ENCODE measurements at regions not wholly inside any gene's neighbourhood (a gene's known extent, or its start where the extent isn't known, plus 50 kb on each side); places are given as distances from the start of the nearest gene placed in this dataset.

GRCh38 chr1:172810480-172811175 lies 151.7 kb downstream of the FASLG start:
- no peak for DNase-seq

GRCh38 chr1:172811694-172812093 lies 152.8 kb downstream of the FASLG start:
- no peak for DNase-seq

- no peak for DNase-seq
These were observed 153.2 kb downstream of the FASLG start for GRCh38 chr1:172812118-172812517.

GRCh38 chr1:172813330-172813729 lies 154.4 kb downstream of the FASLG start:
- no peak for DNase-seq

- DNase-seq = no peak
These were observed 155.5 kb downstream of the FASLG start for GRCh38 chr1:172814428-172814827.

GRCh38 chr1:172815740-172816139 lies 156.8 kb downstream of the FASLG start:
- no peak for DNase-seq

GRCh38 chr1:172818841-172819527 lies 160.1 kb downstream of the FASLG start:
- no peak for DNase-seq

- DNase-seq = no peak
These were observed 161.7 kb downstream of the FASLG start for GRCh38 chr1:172820475-172821158.

- DNase-seq = no peak
These were observed 162.8 kb downstream of the FASLG start for GRCh38 chr1:172821609-172822274.

GRCh38 chr1:172822886-172823285 lies 164.0 kb downstream of the FASLG start:
- no peak for DNase-seq

- no peak for DNase-seq
These were observed 164.6 kb downstream of the FASLG start for GRCh38 chr1:172823534-172823933.

- DNase-seq = no peak
These were observed 165.3 kb downstream of the FASLG start for GRCh38 chr1:172824209-172824608.

- no peak for DNase-seq
These were observed 167.3 kb downstream of the FASLG start for GRCh38 chr1:172826096-172826741.

GRCh38 chr1:172827301-172827700 lies 168.4 kb downstream of the FASLG start:
- DNase-seq = no peak

GRCh38 chr1:172827841-172828240 lies 168.9 kb downstream of the FASLG start:
- no peak for DNase-seq

- no peak for DNase-seq
These were observed 173.3 kb downstream of the FASLG start for GRCh38 chr1:172832006-172832725.

- no peak for DNase-seq
These were observed 175.1 kb downstream of the FASLG start for GRCh38 chr1:172833954-172834353.

- no peak for DNase-seq
These were observed 175.7 kb downstream of the FASLG start for GRCh38 chr1:172834609-172835008.

GRCh38 chr1:172835834-172836233 lies 176.9 kb downstream of the FASLG start:
- DNase-seq = no peak

GRCh38 chr1:172837816-172838679 lies 179.1 kb downstream of the FASLG start:
- DNase-seq = no peak

GRCh38 chr1:172838680-172839313 lies 179.9 kb downstream of the FASLG start:
- DNase-seq = no peak
